COLO668 (cell line): ENCODE measurements at regions not wholly inside any gene's neighbourhood (a gene's known extent, or its start where the extent isn't known, plus 50 kb on each side); places are given as distances from the start of the nearest gene placed in this dataset.

ENCODE experiments used
- DNase-seq: peaks from one replicate; lab custom pipeline; 2025; ENCODE audit not compliant: unreplicated experiment; lab: John Stamatoyannopoulos, UW

DNA sequence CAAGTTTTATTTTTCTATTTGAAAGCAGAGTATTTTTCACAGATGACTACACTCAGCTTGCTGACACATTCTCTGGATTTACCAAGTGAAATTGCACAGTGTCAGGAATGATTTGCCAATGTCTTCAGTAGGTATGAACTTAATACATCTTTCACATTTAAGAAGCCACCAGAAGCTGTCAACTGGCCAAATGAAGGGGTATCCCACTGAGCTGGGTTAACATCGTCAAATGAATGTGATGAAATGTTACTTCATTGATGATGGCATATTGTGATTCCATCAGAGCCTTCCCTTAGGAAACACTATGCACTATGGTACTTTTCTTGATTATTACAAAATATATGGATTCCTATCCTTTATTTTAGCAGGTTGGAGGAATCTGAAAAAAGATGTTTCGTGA is 592.3 kb downstream of the FGF9 start:
- DNase-seq: no peak

DNA sequence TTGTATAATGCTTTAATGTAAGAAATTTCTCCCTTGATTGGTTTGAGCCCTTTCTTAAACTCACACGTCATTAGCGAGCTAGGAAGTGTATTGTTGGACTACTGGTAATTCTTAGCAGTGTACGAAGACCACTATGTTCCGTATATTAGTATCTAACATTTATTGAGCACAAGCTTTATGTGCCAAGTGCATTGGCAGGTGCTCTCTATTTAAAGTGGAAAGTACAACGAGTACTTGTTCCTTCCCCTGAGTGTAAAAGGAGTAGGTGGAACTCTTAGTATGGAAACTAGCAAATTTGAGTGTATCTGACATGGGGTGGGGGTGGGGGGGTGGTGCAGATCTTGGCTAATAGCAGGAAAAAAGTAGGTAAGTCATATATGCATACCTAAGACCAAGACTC is 594.7 kb downstream of the FGF9 start:
- DNase-seq: no peak

- DNase-seq: no peak
These were observed 600.0 kb downstream of the FGF9 start for GRCh38 chr13:22270881-22271280.

DNA sequence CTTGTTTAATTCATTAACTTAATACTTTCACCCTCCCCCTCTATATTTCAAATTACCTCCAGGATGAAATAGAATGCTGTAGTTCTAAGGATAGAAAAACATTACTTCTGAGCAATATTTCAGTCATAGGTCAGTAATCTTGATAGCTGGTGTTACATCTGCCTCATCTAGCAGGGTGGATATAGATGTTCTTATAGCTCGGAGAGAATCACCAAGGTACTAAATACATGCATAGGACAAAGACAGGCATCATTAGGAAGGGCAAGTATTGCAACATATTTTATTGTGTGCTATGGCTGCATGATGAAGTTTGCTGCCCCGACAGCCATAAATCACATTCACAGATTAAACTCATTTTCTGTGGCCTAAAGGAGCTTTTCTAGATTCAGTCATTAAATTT is 601.0 kb downstream of the FGF9 start:
- DNase-seq: no peak

DNA sequence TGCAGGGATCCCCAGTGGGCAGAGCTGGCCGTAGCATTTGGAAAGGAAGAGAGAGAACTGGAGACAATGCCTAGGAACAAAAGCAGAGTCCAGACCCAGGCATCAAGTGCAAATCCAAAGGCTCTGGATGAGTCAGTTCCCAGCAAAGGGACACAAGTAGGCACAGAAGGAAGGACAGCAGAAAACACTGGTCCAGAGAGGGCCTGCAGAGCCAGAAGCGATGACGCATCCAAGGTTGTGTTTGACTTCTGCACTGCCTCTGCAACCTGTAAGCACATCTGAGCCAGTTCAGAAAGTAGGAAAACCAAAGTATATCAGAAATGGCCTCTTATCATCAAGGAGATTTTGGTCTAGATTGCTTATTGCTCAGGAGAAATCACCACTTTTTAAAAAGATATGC is 604.5 kb downstream of the FGF9 start:
- DNase-seq: no peak

GRCh38 chr13:22276616-22277015 is 605.7 kb downstream of the FGF9 start:
- no peak for DNase-seq

GRCh38 chr13:22278336-22278929 is 607.6 kb downstream of the FGF9 start:
- DNase-seq: peak; percentile 67

- no peak for DNase-seq
These were observed 615.0 kb downstream of the FGF9 start for GRCh38 chr13:22285867-22286266.

GRCh38 chr13:22286338-22286737 is 615.5 kb downstream of the FGF9 start:
- DNase-seq: no peak

GRCh38 chr13:22287343-22287920 is 616.6 kb downstream of the FGF9 start:
- no peak for DNase-seq

GRCh38 chr13:22288496-22288895 is 617.6 kb downstream of the FGF9 start:
- DNase-seq: no peak

- DNase-seq: no peak
These were observed 618.8 kb downstream of the FGF9 start for GRCh38 chr13:22289711-22290110.

DNA sequence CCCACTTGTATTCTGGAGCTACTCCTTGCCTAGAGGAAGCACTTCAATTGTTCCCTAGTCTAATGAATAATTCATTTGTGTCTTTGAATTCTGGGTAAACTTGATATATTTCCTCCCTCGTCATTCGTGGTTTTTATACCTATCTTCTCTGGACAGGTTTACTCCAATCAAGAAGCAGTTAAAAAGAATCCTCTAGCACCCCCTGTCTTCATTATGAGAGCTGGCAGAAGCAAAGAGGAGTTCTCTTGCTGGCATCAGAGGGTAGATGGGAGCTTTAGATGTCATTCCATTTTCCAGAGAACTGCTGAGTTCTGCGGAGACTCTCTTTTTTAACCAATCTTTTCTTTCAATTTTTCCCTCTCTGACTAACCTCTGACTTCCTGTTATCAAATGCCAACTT is 627.7 kb downstream of the FGF9 start:
- no peak for DNase-seq

GRCh38 chr13:22311734-22312404 is 641.0 kb downstream of the FGF9 start:
- no peak for DNase-seq

DNA sequence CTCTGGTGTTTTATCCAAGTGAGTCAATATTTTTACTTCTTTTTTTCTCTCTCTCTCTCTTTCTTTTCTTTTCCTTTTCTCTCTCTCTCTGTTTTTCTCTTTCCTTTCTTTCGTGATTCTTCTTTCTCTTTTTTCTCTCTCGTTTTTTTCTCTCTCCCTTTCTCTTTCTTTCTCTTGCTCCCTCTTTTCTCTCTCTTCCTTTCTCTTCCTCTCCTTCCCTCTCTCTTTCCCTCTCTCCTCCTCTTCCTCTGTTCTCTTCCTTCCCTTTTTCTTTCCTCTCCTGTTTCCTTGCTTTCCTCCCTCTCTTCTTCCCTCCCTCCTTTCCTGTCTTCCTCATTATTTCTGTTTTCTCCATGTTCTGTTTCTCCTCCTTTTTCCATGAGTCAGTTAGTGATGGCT is 641.5 kb downstream of the FGF9 start:
- no peak for DNase-seq

- DNase-seq: no peak
These were observed 645.7 kb downstream of the FGF9 start for GRCh38 chr13:22316494-22317025.

DNA sequence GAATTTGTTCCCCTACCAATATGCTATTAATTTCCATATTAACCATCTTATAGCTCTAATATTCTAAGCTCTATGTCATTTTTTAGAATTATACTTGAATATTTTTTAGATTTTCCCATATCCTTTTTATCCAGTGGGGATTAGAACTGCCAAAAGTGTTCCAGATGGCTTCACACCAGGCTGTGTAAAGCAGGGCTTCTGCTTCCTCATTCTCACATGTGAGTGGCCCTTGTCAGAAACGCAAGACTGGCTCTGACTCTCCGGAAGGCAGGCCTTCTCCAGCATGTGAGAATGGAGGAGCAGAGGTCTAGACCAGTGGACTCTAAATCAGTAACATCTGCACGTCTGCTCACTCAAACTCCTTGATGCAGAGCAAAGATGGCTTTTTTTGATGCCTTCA is 650.1 kb downstream of the FGF9 start:
- DNase-seq: no peak

- DNase-seq: no peak
These were observed 654.9 kb downstream of the FGF9 start for GRCh38 chr13:22325761-22326160.

DNA sequence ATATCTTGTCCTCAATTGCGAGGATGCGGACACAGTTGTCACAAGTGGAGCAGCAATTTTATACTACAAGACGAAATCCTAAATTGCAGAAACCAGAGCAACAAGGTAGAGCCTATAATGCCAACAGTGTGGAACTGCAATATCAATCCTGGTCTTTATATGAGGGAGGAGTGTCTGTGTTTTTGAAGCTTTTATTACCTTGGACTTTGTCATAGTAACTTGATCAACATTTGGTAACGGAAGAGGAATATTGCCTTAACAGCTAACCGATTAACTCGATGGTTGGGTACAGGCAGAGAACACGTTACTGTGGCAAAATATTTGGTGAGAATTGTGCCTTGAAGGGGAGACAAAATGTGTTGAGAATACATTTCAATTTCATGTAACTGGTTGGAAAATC is 661.5 kb downstream of the FGF9 start:
- no peak for DNase-seq

GRCh38 chr13:22336460-22336859 is 665.6 kb downstream of the FGF9 start:
- no peak for DNase-seq

GRCh38 chr13:22357132-22357531 is 686.3 kb downstream of the FGF9 start:
- no peak for DNase-seq

GRCh38 chr13:22369090-22369489 is 698.2 kb downstream of the FGF9 start:
- DNase-seq: no peak

- DNase-seq: no peak
These were observed 699.0 kb downstream of the FGF9 start for GRCh38 chr13:22369840-22370239.
